Motor neuron (in vitro differentiated cells): ENCODE measurements at regions not wholly inside any gene's neighbourhood (a gene's known extent, or its start where the extent isn't known, plus 50 kb on each side); places are given as distances from the start of the nearest gene placed in this dataset.

Source experiments
- ATAC-seq, 8 experiments: fragments of 200-7000 bp; cut with Tn5 transposase; replicated peaks in 6 of 8; 2 replicates each; pipeline ENCODE4 v1.8.0; 2021; ENCODE audit warnings: mild to moderate bottlenecking in 8 of 8, moderate library complexity in 8 of 8
- H3K27ac ChIP-seq, 2 donors: fragments of 250-450 bp; sonication (Bioruptor Pico); 2 replicates each; pipeline ENCODE4 v1.9.0; 2021; ENCODE audit warnings: antibody characterized with exemption in 2 of 2, mild to moderate bottlenecking in 2 of 2, moderate library complexity in 1 of 2
- H3K4me1 ChIP-seq, 2 donors: fragments of 250-450 bp; sonication (Bioruptor Pico); replicated peaks in 1 of 2; 2 replicates each; pipeline ENCODE4 v1.6.1; 2021; ENCODE audit warnings: antibody characterized with exemption in 2 of 2, mild to moderate bottlenecking in 2 of 2, moderate library complexity in 1 of 2
- H3K4me3 ChIP-seq, 5 donors: fragments of 250-450 bp; sonication (Bioruptor Pico); 2 replicates each; pipeline ENCODE4 v1.9.0; 2021; ENCODE audit warnings: antibody characterized with exemption in 5 of 5, mild to moderate bottlenecking in 5 of 5, moderate library complexity in 4 of 5
- WGBS, 10 experiments: fragments of 450-650 bp; shearing (Covaris generic); methylation state at CpG; one replicate each; pipeline ENCODE4 v1.0.0; 2022; 5-methylcytosine and 5-hydroxymethylcytosine counted together
- in situ Hi-C, 9 experiments: fragments of 400-800 bp; cut with MboI; loops; one replicate each; pipeline ENCODE4 v1.15.0; 2021; ENCODE audit warnings: low sequenced_read_pairs in 9 of 9, low pct_unique_long_range_greater_than_20kb in 2 of 9; ENCODE audit not compliant: unreplicated experiment in 9 of 9

DNA sequence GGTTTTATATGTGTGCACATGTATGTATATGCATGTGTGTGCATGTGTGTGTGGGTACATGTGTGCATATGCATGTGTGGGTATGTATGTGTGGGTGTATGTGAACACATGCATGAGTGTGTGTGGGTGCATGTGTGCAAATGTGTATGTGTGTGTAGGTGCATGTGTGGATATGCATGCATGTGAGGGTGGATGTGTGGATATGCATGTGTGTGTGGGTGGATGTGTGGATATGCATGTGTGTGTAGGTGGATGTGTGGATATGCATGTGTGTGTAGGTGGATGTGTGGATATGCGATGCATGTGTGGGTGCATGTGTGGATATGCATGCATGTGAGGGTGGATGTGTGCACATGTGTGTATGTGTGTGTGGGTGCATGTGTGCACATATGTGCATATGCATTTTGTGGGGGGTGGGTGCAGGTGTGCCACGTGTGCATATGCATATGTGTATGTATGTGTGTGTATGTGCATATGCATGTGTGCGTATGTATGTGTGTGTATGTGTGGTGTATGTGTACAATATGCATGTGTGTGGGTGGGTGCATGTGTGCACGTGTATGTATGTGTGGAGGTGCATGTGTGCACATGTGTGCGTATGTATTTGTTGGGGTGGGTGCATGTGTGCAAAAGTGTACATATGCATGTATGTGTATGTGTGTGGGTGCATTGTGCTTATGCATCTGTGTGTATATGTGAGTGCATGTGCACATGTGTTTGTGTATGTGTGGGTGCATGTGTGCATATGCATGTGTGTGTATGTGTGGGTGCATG, 144.2 kb downstream of the GAS1 start:
- in situ Hi-C loops, result no loop called here
- WGBS, 10 experiments, result 42 to 100% (median 80%) methylated on average over 1 to 4 of the region's 5 CpGs; no CpG with 5 or more reads in 3 of the 10 experiments

DNA sequence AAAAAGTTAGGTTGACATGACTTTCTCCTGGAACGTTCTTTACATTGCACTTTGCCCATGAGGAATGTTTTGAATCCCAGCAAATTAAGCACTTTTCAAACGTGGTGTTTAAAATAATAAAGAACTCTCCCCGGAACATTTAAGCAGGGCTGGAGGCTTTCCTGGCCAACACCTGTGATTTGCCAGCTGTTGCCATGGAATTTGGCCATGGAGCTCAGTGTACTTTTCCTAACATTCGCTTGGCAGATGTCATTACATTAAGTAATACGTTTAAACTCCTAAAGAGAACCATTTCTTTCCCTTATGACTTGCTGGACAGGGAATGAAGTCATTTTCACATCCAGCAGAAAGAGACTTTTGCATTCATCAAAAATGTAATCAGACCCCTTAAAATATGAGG, 146.1 kb downstream of the GAS1 start:
- peaks cover 5 to 16% of the 10 kb centered on the region in 2 donors for H3K4me1 ChIP-seq
- ATAC-seq, result no peak
- no peak overlapping the region for H3K27ac ChIP-seq
- in situ Hi-C loops, result no loop called here
- 28 to 100% (median 61%) methylated on average over 1 to 5 of the region's 5 CpGs; no CpG with 5 or more reads in 2 of the 10 experiments for WGBS, 10 experiments
- H3K4me3 ChIP-seq, result no peak overlapping the region

More for the DNA sequence above, 144.2 kb downstream of the GAS1 start:
- peaks cover 15 to 28% of the 10 kb centered on the region in 2 donors for H3K4me1 ChIP-seq
- no peak for ATAC-seq
- H3K27ac ChIP-seq, result no peak overlapping the region
- no peak overlapping the region for H3K4me3 ChIP-seq

DNA sequence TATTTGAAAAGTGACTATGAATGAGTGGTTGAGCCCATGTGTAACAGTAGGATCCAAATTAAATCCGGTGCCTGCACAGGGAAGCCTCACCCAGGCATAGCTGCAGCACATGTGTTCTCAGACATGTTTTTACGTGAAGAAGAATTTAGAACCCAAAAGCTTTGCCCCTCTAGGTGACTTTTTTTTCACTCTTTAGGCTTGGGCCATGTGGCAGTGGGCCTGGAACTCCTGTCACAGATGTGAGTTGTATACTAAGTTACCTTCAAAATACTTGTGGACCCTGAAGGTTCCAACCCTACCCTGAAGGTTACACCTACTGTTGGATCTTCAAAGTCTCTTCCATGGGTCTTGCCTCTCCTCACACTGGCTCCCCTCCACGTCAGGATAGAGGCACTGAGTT, 146.6 kb downstream of the GAS1 start:
- Histone ChIP-seq H3K4me3 (no peak overlapping the region), H3K4me1 (peaks cover 11 to 22% of the 10 kb centered on the region in 2 donors), H3K27ac (no peak overlapping the region)
- WGBS, 10 experiments, result 59 to 100% (median 100%) methylated on average over 2 to 3 of the region's 3 CpGs; no CpG with 5 or more reads in 5 of the 10 experiments
- in situ Hi-C loops, result no loop called here
- no peak for ATAC-seq

DNA sequence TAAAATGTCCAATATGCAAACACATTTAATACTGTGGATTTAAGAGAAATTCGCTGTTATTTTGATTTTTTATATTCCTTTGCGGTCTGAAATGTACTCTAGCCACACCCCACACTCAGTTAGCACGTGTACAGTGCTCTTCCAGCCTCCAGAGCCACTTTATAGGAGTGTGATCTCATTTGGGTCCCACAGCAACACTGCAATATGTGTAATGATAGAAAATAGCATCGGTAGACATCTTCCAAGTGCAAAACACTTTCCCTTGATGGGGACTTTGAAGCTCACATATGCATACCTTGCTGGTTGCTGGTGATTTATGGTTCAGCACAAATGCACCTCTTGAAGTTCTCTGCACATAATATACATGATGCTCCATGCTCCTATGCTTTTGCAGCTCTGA, 148.3 kb downstream of the GAS1 start:
- 0 to 95% (median 55%) methylated on average over 1 to 4 of the region's 4 CpGs; no CpG with 5 or more reads in 2 of the 10 experiments for WGBS, 10 experiments
- in situ Hi-C loops, result loop anchor here in 1 of 9 experiments (25.0 kb wide), 2 partner anchors 162 to 312 kb away; no protein-coding TSS in a partner anchor
- H3K27ac ChIP-seq, result no peak overlapping the region
- peaks cover 27 to 38% of the 10 kb centered on the region in 2 donors for H3K4me1 ChIP-seq
- ATAC-seq, result peak in 4 of 8 experiments; percentile 29 to 49 (median 32)
- H3K4me3 ChIP-seq, result no peak overlapping the region

DNA sequence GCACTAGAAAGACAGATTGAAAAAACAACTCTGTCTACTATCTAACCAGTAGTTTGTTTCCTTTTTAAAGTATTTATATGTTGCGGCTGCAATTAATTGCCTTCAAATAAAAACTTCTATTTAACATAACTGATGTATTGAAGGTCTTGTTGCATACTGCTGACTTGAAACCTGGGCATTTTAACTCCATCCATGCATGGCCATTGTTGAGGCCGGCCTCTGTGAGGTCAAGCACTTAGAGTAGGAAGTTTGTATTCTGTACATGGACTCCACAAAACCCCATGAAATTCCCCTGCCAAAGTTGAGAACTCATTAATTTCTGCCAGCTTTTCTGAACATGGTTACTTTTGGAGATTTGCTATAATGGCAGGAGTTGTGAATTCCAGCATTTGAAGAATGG, 150.6 kb downstream of the GAS1 start:
- no peak for ATAC-seq
- in situ Hi-C loops, result loop anchor here in 1 of 9 experiments (25.0 kb wide), 2 partner anchors 159 to 309 kb away; no protein-coding TSS in a partner anchor
- Histone ChIP-seq H3K27ac (no peak overlapping the region), H3K4me3 (no peak overlapping the region), H3K4me1 (peaks cover 27 to 38% of the 10 kb centered on the region in 2 donors)
- 10 to 100% (median 80%) methylated on average over 1 to 2 of the region's 2 CpGs; no CpG with 5 or more reads in 3 of the 10 experiments for WGBS, 10 experiments

DNA sequence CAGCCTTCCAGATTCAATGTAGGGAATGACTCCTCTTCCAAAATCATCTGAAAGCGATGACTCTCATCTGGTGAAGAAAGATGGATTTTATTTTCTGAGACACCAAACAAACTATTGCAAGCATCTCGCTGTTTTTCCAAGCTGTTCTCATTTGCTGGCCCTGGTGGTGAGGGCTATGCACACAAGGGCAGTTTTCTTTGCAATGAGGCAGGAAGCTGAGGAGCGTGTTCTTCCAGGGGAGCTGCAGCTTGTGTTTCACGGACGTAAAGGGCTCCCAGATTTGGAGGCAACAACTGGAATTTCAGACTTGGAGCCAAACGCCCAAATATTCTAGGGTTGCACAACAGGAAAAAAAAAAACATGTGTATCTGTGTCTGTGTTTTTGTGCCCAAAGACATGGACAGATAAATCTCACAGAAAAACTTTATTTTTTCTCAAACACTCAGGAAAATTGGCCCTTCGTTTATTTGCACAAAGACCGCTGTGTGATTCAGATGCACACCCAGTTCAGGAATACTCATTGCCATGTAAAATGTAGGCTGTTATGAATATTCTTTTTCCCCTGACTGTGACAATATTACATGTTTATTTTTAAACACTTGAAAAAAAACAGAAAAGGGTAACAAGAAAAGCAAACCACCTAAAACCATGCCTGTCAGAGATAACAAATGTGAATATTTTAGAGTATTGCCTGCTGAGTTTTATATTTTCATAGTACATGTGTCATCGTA, 151.3 kb downstream of the GAS1 start:
- no peak overlapping the region for H3K4me3 ChIP-seq
- H3K4me1 ChIP-seq, result peaks cover 27 to 38% of the 10 kb centered on the region in 2 donors
- WGBS, 10 experiments, result 2 to 83% (median 34%) methylated on average over 3 to 8 of the region's 9 CpGs
- peak in 3 of 8 experiments; percentile 38 to 58 (median 41) for ATAC-seq
- in situ Hi-C loops, result loop anchor here in 1 of 9 experiments (25.0 kb wide), 2 partner anchors 159 to 309 kb away; no protein-coding TSS in a partner anchor
- no peak overlapping the region for H3K27ac ChIP-seq

DNA sequence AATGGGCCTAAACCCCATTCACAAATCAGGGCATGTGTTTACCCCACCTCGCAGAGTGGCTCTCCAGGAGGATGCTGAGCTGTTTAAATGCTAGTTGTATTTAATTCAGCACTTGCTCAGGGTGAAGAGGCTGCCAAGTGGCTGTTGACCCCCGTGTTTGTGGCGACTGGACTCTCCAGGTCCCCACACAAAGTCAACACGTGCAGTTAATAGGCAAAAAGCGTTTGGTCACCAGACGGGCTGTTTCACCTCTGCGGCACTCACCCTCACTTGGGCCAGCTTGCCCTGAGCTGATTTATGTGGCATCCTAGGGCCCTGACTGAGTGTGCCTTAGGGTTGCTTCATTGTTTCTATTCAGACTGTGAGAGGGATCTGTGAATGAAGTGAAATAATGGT, 152.3 kb downstream of the GAS1 start:
- Histone ChIP-seq H3K4me3 (no peak overlapping the region), H3K4me1 (peaks cover 27 to 38% of the 10 kb centered on the region in 2 donors), H3K27ac (peak overlapping the region in 1 of 2 donors; percentile 13)
- 7 to 100% (median 12%) methylated on average over 1 to 7 of the region's 7 CpGs; no CpG with 5 or more reads in 5 of the 10 experiments for WGBS, 10 experiments
- ATAC-seq, result peak in 5 of 8 experiments; percentile 78 to 89 (median 84)
- in situ Hi-C loops, result loop anchor here in 1 of 9 experiments (25.0 kb wide), 2 partner anchors 158 to 308 kb away; no protein-coding TSS in a partner anchor

DNA sequence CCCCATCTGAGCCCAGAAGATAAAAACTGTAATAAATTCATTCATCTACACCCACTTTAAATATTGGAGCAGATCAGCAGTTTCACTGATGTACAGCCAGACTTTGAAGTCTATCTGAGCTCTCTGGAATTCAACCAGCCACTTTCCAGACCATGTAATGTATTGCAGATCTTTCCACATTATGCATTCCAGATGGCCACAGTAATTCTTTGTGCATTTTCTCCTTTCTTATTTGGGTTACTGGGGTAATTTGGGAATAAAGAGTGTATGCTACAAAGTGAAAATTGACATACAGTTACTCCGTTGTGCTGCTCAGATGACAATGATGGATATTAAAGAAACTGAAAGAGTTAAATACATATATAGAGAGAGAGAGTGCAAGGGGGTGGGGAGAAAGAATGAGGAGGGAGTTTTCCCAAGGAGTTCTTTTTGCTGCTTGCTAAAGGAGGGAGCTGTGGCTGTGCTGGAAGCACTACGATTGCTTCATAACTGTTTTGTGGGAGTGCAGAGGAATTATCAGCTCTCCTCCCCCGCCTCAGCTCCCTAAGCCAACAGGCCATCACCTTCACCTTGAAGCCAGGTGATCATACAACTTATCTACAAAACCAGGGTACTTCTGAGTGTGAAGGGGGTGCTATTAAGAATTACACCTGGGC, 152.8 kb downstream of the GAS1 start:
- 0 to 39% (median 0%) methylated on average over 1 to 3 of the region's 3 CpGs for WGBS, 10 experiments
- Histone ChIP-seq H3K4me1 (peaks cover 26 to 36% of the 10 kb centered on the region in 2 donors), H3K4me3 (no peak overlapping the region), H3K27ac (peak overlapping the region in 1 of 2 donors; percentile 13)
- peak; percentile 62 to 84 (median 64) for ATAC-seq
- in situ Hi-C loops, result loop anchor here in 1 of 9 experiments (25.0 kb wide), 2 partner anchors 157 to 307 kb away; no protein-coding TSS in a partner anchor

DNA sequence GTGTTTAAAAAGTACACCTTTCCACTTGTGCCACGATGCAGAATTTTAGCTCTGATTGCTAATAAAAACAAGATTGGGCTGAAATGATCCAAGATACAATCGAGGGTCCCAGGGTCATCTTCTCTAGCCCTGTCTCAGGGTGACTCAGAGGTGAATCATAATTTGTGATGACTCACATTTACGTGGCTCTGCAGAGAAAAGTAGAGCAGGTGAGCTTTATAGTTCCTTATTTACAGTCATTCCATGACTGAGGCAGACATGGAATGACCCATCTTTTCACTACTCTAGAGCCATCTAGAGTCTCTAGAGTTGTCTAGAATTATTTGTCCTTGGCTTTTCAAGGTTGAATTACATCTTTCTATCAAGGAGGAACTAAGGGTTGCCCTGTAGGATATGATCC, 155.2 kb downstream of the GAS1 start:
- Histone ChIP-seq H3K4me3 (no peak overlapping the region), H3K27ac (no peak overlapping the region), H3K4me1 (peaks cover 30 to 34% of the 10 kb centered on the region in 2 donors)
- 18 to 82% (median 69%) methylated on average over 2 to 3 of the region's 3 CpGs; no CpG with 5 or more reads in 3 of the 10 experiments for WGBS, 10 experiments
- peak in 3 of 8 experiments; percentile 22 to 48 (median 24) for ATAC-seq
- in situ Hi-C loops, result loop anchor here in 1 of 9 experiments (25.0 kb wide), 2 partner anchors 155 to 305 kb away; no protein-coding TSS in a partner anchor

DNA sequence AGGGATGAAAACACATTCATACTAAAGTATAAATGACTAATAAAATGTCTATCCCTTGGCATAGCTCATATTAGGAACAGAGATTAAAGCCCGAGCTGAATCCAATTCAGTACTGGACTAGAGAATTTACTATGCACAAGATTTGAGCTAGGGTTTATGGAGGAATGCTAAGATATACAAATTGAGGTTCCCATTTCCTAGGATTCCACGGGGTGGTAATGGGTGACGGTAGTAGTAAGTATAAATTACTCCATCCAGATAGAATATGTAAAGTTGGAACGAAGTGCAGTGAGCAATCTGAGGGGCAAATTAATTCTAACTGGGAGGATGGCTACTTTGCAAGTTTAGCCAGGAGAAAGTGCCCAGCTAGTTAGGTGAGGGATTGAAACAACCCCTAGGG, 156.5 kb downstream of the GAS1 start:
- in situ Hi-C loops, result loop anchor here in 1 of 9 experiments (25.0 kb wide), 2 partner anchors 154 to 304 kb away; no protein-coding TSS in a partner anchor
- Histone ChIP-seq H3K27ac (no peak overlapping the region), H3K4me1 (peaks cover 22 to 31% of the 10 kb centered on the region in 2 donors), H3K4me3 (no peak overlapping the region)
- peak in 3 of 8 experiments; percentile 41 to 70 (median 62) for ATAC-seq
- 0 to 100% (median 79%) methylated on average over 1 to 4 of the region's 4 CpGs for WGBS, 10 experiments

DNA sequence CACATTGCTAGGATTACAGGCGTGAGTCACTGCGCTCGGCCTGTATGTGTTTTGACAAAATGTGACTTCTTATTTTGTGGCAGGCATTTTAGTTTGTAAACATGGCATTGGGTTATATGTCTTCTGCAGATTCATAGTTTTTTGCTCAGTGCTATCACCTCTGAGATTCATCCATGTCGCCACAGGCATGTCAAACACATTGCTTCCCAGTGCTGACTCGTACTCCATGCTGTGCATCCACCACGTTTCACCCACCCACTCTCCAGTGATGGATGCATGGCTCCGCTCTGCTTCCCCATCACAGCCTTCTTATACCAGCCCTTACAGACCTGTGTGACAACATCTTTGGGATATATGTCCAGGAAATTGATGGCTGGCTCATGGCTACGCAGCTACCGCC, 158.8 kb downstream of the GAS1 start:
- 47 to 100% (median 93%) methylated on average over 1 to 4 of the region's 9 CpGs; no CpG with 5 or more reads in 3 of the 10 experiments for WGBS, 10 experiments
- Histone ChIP-seq H3K4me1 (peaks cover 5 to 13% of the 10 kb centered on the region in 2 donors), H3K27ac (no peak overlapping the region), H3K4me3 (no peak overlapping the region)
- in situ Hi-C loops, result loop anchor here in 1 of 9 experiments (25.0 kb wide), 2 partner anchors 151 to 301 kb away; no protein-coding TSS in a partner anchor
- ATAC-seq, result peak in 1 of 8 experiments; percentile 98

DNA sequence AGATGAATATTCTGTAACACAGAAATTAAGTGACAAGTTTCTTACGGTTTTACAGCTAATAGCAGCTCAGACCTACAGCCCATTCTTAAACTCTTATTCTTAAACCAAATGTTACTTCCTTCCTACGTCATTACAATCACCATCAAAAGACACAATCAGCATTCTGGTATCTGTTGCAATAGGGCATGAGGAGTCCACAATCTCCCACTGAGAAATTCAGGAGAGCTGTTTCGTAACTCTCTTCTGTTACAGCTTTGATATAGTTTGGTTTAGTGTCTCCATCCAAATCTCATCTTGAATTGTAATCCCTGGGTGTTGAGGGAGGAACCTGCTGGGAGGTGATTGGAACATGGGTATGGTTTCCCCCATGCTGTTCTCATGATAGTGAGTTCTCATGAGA, 163.4 kb downstream of the GAS1 start:
- no peak overlapping the region for H3K27ac ChIP-seq
- no peak overlapping the region for H3K4me3 ChIP-seq
- ATAC-seq, result no peak
- in situ Hi-C loops, result loop anchor here in 1 of 9 experiments (25.0 kb wide), 2 partner anchors 147 to 297 kb away; no protein-coding TSS in a partner anchor
- WGBS, 10 experiments, result 52 to 100% (median 88%) methylated on average over 1 to 3 of the region's 3 CpGs; no CpG with 5 or more reads in 1 of the 10 experiments
- peaks cover 5 to 13% of the 10 kb centered on the region in 2 donors for H3K4me1 ChIP-seq
